Heart left ventricle (tissue), 16 donors: ENCODE measurements at regions not wholly inside any gene's neighbourhood (a gene's known extent, or its start where the extent isn't known, plus 50 kb on each side); places are given as distances from the start of the nearest gene placed in this dataset.

Experiments used
- ATAC-seq, 4 donors: fragments of 200-7000 bp; cut with Tn5 transposase; one replicate each; pipeline ENCODE4 v1.9.1; 2020 to 2022; ENCODE audit warnings: moderate library complexity in 4 of 4, mild to moderate bottlenecking in 3 of 4, moderate number of reproducible peaks in 1 of 4
- DNase-seq, 5 donors: peaks; one replicate each; pipeline ENCODE4 v3.0.0-alpha.2; 2020
- H3K27ac ChIP-seq, 12 donors: fragments of 200-600 bp; sonication (generic) in 4 of 12; one replicate each; pipeline versions ENCODE4 v1.5.0 to v1.8.0; 2016 to 2022; ENCODE audit warnings: mild to moderate bottlenecking in 2 of 12
- H3K27me3 ChIP-seq, 9 donors: fragments of 200-600 bp; sonication (generic) in 2 of 9; one replicate each; pipeline versions ENCODE4 v1.5.1 to v1.8.0; 2016 to 2022; ENCODE audit warnings: mild to moderate bottlenecking in 3 of 9
- H3K36me3 ChIP-seq, 9 donors: fragments of 200-600 bp; sonication (generic) in 2 of 9; one replicate each; pipeline versions ENCODE4 v1.5.0 to v1.8.0; 2018 to 2022; ENCODE audit warnings: mild to moderate bottlenecking in 2 of 9
- H3K4me1 ChIP-seq, 12 donors: fragments of 200-600 bp; sonication (generic) in 4 of 12; one replicate each; pipeline versions ENCODE4 v1.5.0 to v1.8.0; 2016 to 2022; ENCODE audit warnings: mild to moderate bottlenecking in 3 of 12
- H3K4me3 ChIP-seq, 12 donors: fragments of 200-600 bp; sonication (generic) in 4 of 12; one replicate each; pipeline versions ENCODE4 v1.5.0 to v1.8.0; 2017 to 2022; ENCODE audit warnings: mild to moderate bottlenecking in 9 of 12, moderate library complexity in 4 of 12
- H3K9me3 ChIP-seq, 12 donors: fragments of 200-600 bp; sonication (generic) in 4 of 12; one replicate each; pipeline versions ENCODE4 v1.5.0 to v1.8.0; 2016 to 2022; ENCODE audit warnings: mild to moderate bottlenecking in 1 of 12
- POLR2A ChIP-seq, 2 donors: fragments of 450-650 bp; IDR thresholded peaks; one replicate each; pipeline ENCODE4 v1.6.1; 2017; ENCODE audit warnings: antibody characterized with exemption in 2 of 2, mild to moderate bottlenecking in 2 of 2, moderate library complexity in 2 of 2
- WGBS, 4 donors: extraction: QIAGEN DNeasy Blood & Tissue Kit in 2 of 4; methylation state at CpG; one replicate each; pipeline versions ENCODE4 v1.1.5 to v1.1.7; 2013 to 2018; 5-methylcytosine and 5-hydroxymethylcytosine counted together
- intact Hi-C, 10 donors: fragments of 100-400 bp; cut with DNase I; formaldehyde crosslinking; loops; one replicate each; pipeline versions ENCODE4 v1.11.1 to v1.14.2; 2022
- TF ChIP-seq, protein P1 (sequence below), 12 donors: fragments of 200-600 bp; sonication (generic) in 4 of 12; IDR thresholded peaks; one replicate each; pipeline versions ENCODE4 v1.5.0 to v1.8.0; 2018 to 2022; ENCODE audit warnings: antibody characterized with exemption in 12 of 12, mild to moderate bottlenecking in 5 of 12
- donor health status: ischemic (EF 13 %, LVEDD 7.1; RV severe dilation, severe dysfunction).
- donor health status: healthy with polysubstance abuse.
- donor health status: DM: no; HTN: yes; CAD: no.
- donor health status: DM: no; HTN: no; CAD: no.
- donor health status: ischemic (EF 25% LVEDD 6.9; RV normal size, moderate dysfunction).
- donor health status: ischemic (EF 25% LVEDD 5.7; RV mildly dilated, moderate dysfunction).
- donor health status: healthy.
- donor health status: DM: yes; HTN: yes; CAD: no.
- donor health status: ischemic (EF 35%, LVEDD 5.7; RV mildly dilated, moderate dysfunction).
- donor health status: nonischemic (EF 11% LVEDD 7.7; RV severe dilation, severe dysfunction).
- donor health status: DM: yes; HTN: yes; CAD: no.
- donor health status: PGD.
- donor health status: ischemic (EF 29% LVEDD 5.4; RV normal size, mild dysfunction).
- donor health status: nonischemic (EF 23%, LVEDD 6.1; RV moderate dilation, normal function).

DNA sequence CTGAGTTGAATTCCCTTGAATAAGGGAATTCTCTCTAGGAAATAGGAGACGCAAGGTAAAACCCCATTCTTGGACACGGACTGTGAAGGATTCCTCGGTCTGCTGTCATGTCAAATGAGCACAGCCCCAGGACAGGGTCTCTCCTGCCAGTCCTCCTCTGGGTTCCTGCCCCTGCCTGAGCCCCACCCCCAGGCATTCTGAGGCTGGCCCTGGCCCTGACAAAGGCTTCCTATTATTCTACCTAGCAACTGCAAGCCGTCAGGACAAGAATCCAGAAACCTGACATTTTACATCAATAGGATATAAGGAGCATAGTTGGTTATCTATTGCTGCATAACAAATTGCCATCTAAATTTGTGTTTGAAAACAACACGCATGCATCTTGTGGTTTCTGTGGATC, 253.3 kb upstream of the AGAP1 start:
- H3K9me3 ChIP-seq: no peaks in the 10 kb centered on the region
- 71 to 82% (median 75%) methylated on average over 5 of the region's 5 CpGs for whole genome bisulfite sequencing, 4 donors
- H3K4me3 ChIP-seq: no peak overlapping the region
- peaks cover 0 to 7% (median 0%) of the 10 kb centered on the region in 12 donors for H3K4me1 ChIP-seq
- TF ChIP-seq, protein P1, sequence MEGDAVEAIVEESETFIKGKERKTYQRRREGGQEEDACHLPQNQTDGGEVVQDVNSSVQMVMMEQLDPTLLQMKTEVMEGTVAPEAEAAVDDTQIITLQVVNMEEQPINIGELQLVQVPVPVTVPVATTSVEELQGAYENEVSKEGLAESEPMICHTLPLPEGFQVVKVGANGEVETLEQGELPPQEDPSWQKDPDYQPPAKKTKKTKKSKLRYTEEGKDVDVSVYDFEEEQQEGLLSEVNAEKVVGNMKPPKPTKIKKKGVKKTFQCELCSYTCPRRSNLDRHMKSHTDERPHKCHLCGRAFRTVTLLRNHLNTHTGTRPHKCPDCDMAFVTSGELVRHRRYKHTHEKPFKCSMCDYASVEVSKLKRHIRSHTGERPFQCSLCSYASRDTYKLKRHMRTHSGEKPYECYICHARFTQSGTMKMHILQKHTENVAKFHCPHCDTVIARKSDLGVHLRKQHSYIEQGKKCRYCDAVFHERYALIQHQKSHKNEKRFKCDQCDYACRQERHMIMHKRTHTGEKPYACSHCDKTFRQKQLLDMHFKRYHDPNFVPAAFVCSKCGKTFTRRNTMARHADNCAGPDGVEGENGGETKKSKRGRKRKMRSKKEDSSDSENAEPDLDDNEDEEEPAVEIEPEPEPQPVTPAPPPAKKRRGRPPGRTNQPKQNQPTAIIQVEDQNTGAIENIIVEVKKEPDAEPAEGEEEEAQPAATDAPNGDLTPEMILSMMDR (IDR thresholded peaks at IDR 0.05): no peak
- no peak for TF ChIP-seq POLR2A (IDR thresholded peaks at IDR 0.05)
- no peak overlapping the region for H3K27ac ChIP-seq
- DNase-seq: no peak
- no peaks in the 10 kb centered on the region for H3K36me3 ChIP-seq
- peaks cover 0 to 12% (median 0%) of the 10 kb centered on the region in 9 donors for H3K27me3 ChIP-seq
- intact Hi-C loops: loop anchor here in 1 of 10 donors (5.0 kb wide), 1 partner anchor 688 kb away; no protein-coding TSS in a partner anchor
- ATAC-seq: no peak

DNA sequence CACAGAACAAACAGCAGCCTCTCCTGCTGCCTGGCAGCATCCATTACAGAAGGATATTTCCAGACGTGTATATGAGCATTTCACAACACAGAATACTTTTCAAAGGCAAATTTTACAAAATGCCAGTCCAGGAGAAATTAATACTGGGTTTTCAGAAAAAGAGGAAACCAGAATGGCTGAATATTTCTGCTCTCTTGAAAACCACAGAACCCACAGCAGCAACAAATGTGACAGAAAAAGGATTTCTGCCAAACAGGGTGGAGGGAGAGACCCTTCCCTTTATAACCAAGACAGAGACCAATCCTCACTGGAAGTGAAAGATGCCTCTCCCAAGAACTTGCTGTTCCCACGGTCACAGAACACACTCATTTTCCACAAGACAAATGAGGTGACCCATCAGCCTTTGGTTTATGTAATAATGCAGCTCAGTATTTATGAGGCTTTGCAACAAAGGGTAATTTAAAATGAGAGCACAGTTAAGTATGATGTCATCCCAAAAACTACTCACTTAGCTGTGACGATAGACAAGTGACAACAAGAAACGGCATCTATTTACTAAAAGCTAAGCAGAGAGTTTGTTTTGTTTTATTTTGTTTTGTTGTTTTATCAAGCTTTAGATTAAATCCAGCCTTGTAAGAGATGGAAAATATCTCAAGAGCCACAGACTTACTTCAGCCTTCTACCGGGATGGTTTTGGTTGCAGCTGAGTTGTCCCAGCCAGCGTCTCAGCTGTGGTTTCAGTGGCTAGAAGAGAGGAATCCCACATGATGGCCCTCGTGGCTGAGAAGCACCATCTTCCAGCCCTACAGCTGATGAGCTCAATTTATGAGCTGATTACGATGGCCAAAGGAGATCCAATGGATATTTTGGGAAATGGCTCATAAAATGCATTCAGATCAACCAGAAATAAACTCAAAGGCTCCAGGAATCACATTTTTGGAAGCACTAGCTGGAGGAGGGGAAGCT, 249.3 kb upstream of the AGAP1 start:
- 50 to 68% (median 61%) methylated on average over 8 of the region's 8 CpGs for WGBS, 4 donors
- Histone ChIP-seq H3K9me3 (no peaks in the 10 kb centered on the region), H3K36me3 (no peaks in the 10 kb centered on the region), H3K27ac (no peak overlapping the region), H3K27me3 (peaks cover 0 to 12% (median 0%) of the 10 kb centered on the region in 9 donors), H3K4me3 (no peak overlapping the region), H3K4me1 (no peaks in the 10 kb centered on the region)
- ATAC-seq (no peak), DNase-seq (no peak)
- TF ChIP-seq, protein P1 (IDR thresholded peaks at IDR 0.05): no peak
- no peak for TF ChIP-seq POLR2A (IDR thresholded peaks at IDR 0.05)
- intact Hi-C loops: loop anchor here in 1 of 10 donors (5.0 kb wide), 1 partner anchor 692 kb away; no protein-coding TSS in a partner anchor

DNA sequence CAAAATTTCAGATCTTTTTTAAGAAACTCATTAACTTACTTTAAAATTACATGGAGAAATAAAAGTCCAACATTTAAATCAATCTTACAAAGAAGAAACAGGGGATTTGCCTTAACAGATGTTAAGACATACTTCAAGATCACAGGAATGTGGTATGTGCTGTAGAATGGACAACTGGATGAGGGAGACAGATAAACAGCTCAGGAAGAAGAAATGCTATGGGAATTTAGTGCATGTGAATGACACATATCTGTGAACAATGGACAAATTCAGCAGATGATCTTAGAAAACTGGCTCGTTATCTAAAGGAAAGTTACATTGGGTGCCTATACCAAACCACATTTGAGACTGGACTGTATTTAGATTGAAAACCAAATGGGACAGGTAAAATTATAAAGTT, 246.8 kb upstream of the AGAP1 start:
- TF ChIP-seq, protein P1 (IDR thresholded peaks at IDR 0.05): no peak
- no peak for TF ChIP-seq POLR2A (IDR thresholded peaks at IDR 0.05)
- WGBS, 4 donors: 77 to 89% (median 82%) methylated on average over 1 of the region's 1 CpG
- no peak overlapping the region for H3K27ac ChIP-seq
- H3K27me3 ChIP-seq: peaks cover 0 to 12% (median 0%) of the 10 kb centered on the region in 9 donors
- no peaks in the 10 kb centered on the region for H3K4me1 ChIP-seq
- no peaks in the 10 kb centered on the region for H3K9me3 ChIP-seq
- intact Hi-C loops: no loop called here
- H3K36me3 ChIP-seq: no peaks in the 10 kb centered on the region
- ATAC-seq (no peak), DNase-seq (no peak)
- no peak overlapping the region for H3K4me3 ChIP-seq

DNA sequence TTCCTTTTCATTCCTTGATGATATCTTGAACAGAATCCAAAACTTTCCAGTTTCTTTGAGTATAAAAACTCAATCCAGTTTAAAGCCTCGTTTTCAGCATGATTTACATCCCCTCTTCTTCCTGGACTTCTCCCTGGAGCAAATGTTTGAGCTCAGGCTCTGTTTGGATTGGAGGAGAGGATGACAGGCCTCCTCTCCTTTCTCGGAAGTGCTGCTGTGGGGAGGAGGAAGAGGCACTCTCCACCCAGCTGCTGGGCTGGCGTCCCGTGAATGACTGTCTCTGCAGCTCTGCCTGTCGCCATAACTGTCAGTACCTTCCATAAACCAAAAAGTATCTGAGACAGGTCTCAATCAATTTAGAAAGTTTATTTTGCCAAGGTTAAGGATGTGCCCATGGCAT, 238.2 kb upstream of the AGAP1 start:
- no peaks in the 10 kb centered on the region for H3K36me3 ChIP-seq
- DNase-seq (peak in 2 of 5 donors; percentile 41 to 64), ATAC-seq (peak; percentile 51 to 92 (median 71))
- H3K9me3 ChIP-seq: no peaks in the 10 kb centered on the region
- TF ChIP-seq, protein P1 (IDR thresholded peaks at IDR 0.05): no peak
- TF ChIP-seq POLR2A (IDR thresholded peaks at IDR 0.05): no peak
- no peaks in the 10 kb centered on the region for H3K27me3 ChIP-seq
- no peak overlapping the region for H3K4me3 ChIP-seq
- H3K4me1 ChIP-seq: no peaks in the 10 kb centered on the region
- 20 to 30% (median 25%) methylated on average over 5 of the region's 5 CpGs for WGBS, 4 donors
- H3K27ac ChIP-seq: no peak overlapping the region
- intact Hi-C loops: no loop called here
